IMR-90 (cell line): ENCODE measurements at regions not wholly inside any gene's neighbourhood (a gene's known extent, or its start where the extent isn't known, plus 50 kb on each side); places are given as distances from the start of the nearest gene placed in this dataset.

Experiments
- ATAC-seq: fragments of 200-7000 bp; cut with Tn5 transposase; 2 replicates; pipeline ENCODE4 v1.9.1; 2020; ENCODE audit warnings: low read depth, mild to moderate bottlenecking, moderate library complexity
- BruUV-seq: library from RNA; stranded (reverse); fragments of 400-500 nt; replicated peaks from 2 replicates; lab custom pipeline; 2021; lab: Mats Ljungman, UMichigan
- CTCF ChIA-PET: fragments of 300-600 bp; formaldehyde crosslinking; extraction: SDS; loops from one replicate; lab custom pipeline; 2021; ENCODE audit warnings: antibody characterized with exemption; lab: Yijun Ruan, JAX
- POLR2A ChIA-PET: fragments of 300-600 bp; sonication (Branson Sonifier 250); formaldehyde crosslinking; loops from one replicate; lab custom pipeline; 2022; ENCODE audit warnings: antibody characterized with exemption; ENCODE audit not compliant: unreplicated experiment; lab: Charles Lee
- DNase-seq: peaks from one replicate; pipeline ENCODE4 v3.0.0; 2013
- H2AFZ ChIP-seq: replicated peaks from 2 replicates; pipeline ENCODE3; 2013; ENCODE audit warnings: low read length, mild to moderate bottlenecking; ENCODE audit not compliant: poor library complexity
- H2AK5ac ChIP-seq: 2 replicates; pipeline ENCODE4 v1.6.1; 2013; ENCODE audit warnings: low read depth, low read length, inconsistent platforms
- H2AK9ac ChIP-seq: replicated peaks from 2 replicates; pipeline ENCODE3; 2013; ENCODE audit warnings: mild to moderate bottlenecking, low read depth, low read length, moderate library complexity; ENCODE audit not compliant: poor library complexity
- H2BK120ac ChIP-seq: 2 replicates; pipeline ENCODE4 v1.6.1; 2013; ENCODE audit warnings: low read depth, low read length, inconsistent platforms
- H2BK15ac ChIP-seq: 3 replicates; pipeline ENCODE4 v1.6.1; 2013; ENCODE audit warnings: low read depth, low read length, inconsistent platforms
- H2BK20ac ChIP-seq: 2 replicates; pipeline ENCODE4 v1.6.1; 2013; ENCODE audit warnings: low read depth, mild to moderate bottlenecking, inconsistent platforms, low read length, moderate library complexity
- H2BK5ac ChIP-seq: 2 replicates; pipeline ENCODE4 v1.6.1; 2013; ENCODE audit warnings: mild to moderate bottlenecking, low read depth, low read length, inconsistent platforms; ENCODE audit not compliant: poor library complexity, severe bottlenecking
- H3K14ac ChIP-seq: replicated peaks from 2 replicates; pipeline ENCODE4 v1.6.1; 2013; ENCODE audit warnings: low read depth, low read length, inconsistent platforms
- H3K18ac ChIP-seq: 2 replicates; pipeline ENCODE4 v1.6.1; 2013; ENCODE audit warnings: low read depth, low read length, control low read depth
- H3K23ac ChIP-seq: 2 replicates; pipeline ENCODE4 v1.6.1; 2013; ENCODE audit warnings: low read depth, low read length, inconsistent platforms
- H3K27ac ChIP-seq: 2 replicates; pipeline ENCODE4 v1.5.1; 2013; ENCODE audit warnings: mild to moderate bottlenecking, control low read depth, low read length; ENCODE audit not compliant: insufficient read depth
- H3K27me3 ChIP-seq: 2 replicates; pipeline ENCODE4 v1.6.1; 2013; ENCODE audit warnings: low read length; ENCODE audit not compliant: control insufficient read depth, insufficient read depth
- H3K36me3 ChIP-seq: 2 replicates; pipeline ENCODE4 v1.6.1; 2013; ENCODE audit warnings: low read length, mixed read lengths; ENCODE audit not compliant: control insufficient read depth, insufficient read depth
- H3K4ac ChIP-seq: 2 replicates; pipeline ENCODE4 v1.6.1; 2013; ENCODE audit warnings: low read depth, low read length, inconsistent platforms
- H3K4me1 ChIP-seq: 2 replicates; pipeline ENCODE4 v1.6.1; 2013; ENCODE audit warnings: low read length, mixed read lengths; ENCODE audit not compliant: control insufficient read depth, insufficient read depth
- H3K4me2 ChIP-seq: 2 replicates; pipeline ENCODE4 v1.6.1; 2013; ENCODE audit warnings: low read depth, mild to moderate bottlenecking, control low read depth, low read length, moderate library complexity
- H3K4me3 ChIP-seq: 2 replicates; pipeline ENCODE4 v1.5.1; 2013; ENCODE audit warnings: low read depth, mild to moderate bottlenecking, control low read depth, low read length, moderate library complexity; ENCODE audit not compliant: insufficient read depth
- H3K56ac ChIP-seq: 2 replicates; pipeline ENCODE4 v1.6.1; 2013; ENCODE audit warnings: low read length, inconsistent platforms; ENCODE audit not compliant: insufficient read depth; ENCODE audit errors: extremely low read depth
- H3K79me1 ChIP-seq, 2 experiments: 2 replicates each; pipeline ENCODE4 v1.6.1; 2013; ENCODE audit warnings: low read length in 2 of 2, inconsistent platforms in 1 of 2, low read depth in 1 of 2
- H3K9ac ChIP-seq: 2 replicates; pipeline ENCODE4 v1.6.1; 2013; ENCODE audit warnings: low read depth, low read length, control low read depth
- H3K9me1 ChIP-seq: 2 replicates; pipeline ENCODE4 v1.6.1; 2013; ENCODE audit warnings: low read length, inconsistent platforms; ENCODE audit not compliant: insufficient read depth
- H3K9me3 ChIP-seq: 2 replicates; pipeline ENCODE4 v1.6.1; 2013; ENCODE audit warnings: low read length; ENCODE audit not compliant: control insufficient read depth, insufficient read depth
- H4K20me1 ChIP-seq: 2 replicates; pipeline ENCODE4 v1.6.1; 2013; ENCODE audit warnings: low read length, inconsistent platforms; ENCODE audit not compliant: insufficient read depth
- H4K5ac ChIP-seq: 2 replicates; pipeline ENCODE4 v1.6.1; 2013; ENCODE audit warnings: mild to moderate bottlenecking, low read depth, low read length, control low read depth
- H4K8ac ChIP-seq, 2 experiments: 2 replicates each; pipeline ENCODE4 v1.6.1; 2013; ENCODE audit warnings: low read depth in 2 of 2, low read length in 2 of 2, control low read depth in 1 of 2, inconsistent platforms in 1 of 2
- H4K91ac ChIP-seq: 2 replicates; pipeline ENCODE4 v1.6.1; 2013; ENCODE audit warnings: low read depth, low read length, inconsistent platforms; ENCODE audit not compliant: insufficient read depth
- BHLHE40 ChIP-seq: fragments of 150-350 bp; IDR thresholded peaks from 2 replicates; pipeline ENCODE4 v1.6.1; 2016; ENCODE audit warnings: mild to moderate bottlenecking, low read depth, low read length
- CTCF ChIP-seq: conservative IDR thresholded peaks from 2 replicates; pipeline ENCODE4 v1.5.1; 2012; ENCODE audit warnings: mild to moderate bottlenecking, low read depth, low read length, improper control_type of control experiment
- ELK1 ChIP-seq: fragments of 150-350 bp; IDR thresholded peaks from 2 replicates; pipeline ENCODE4 v1.6.1; 2016; ENCODE audit warnings: low read depth, mild to moderate bottlenecking, low read length, moderate library complexity, borderline replicate concordance
- NFE2L2 ChIP-seq: fragments of 150-350 bp; IDR thresholded peaks from 2 replicates; pipeline ENCODE4 v1.6.1; 2016; ENCODE audit warnings: low read depth, mild to moderate bottlenecking, low read length
- POLR2A ChIP-seq: IDR thresholded peaks from 2 replicates; pipeline ENCODE4 v1.6.1; 2012; ENCODE audit warnings: mild to moderate bottlenecking, low read depth, low read length
- RCOR1 ChIP-seq: IDR thresholded peaks from 2 replicates; pipeline ENCODE4 v1.6.1; 2012; ENCODE audit warnings: mild to moderate bottlenecking, low read length, improper control_type of control experiment; ENCODE audit not compliant: insufficient replicate concordance
- dilution Hi-C: fragments of 300-500 bp; cut with HindIII; formaldehyde crosslinking; loops from one replicate; pipeline ENCODE4 v1.14.3; 2018; ENCODE audit warnings: low sequenced_read_pairs; ENCODE audit not compliant: unreplicated experiment
- in situ Hi-C: fragments of 300-500 bp; cut with MboI; formaldehyde crosslinking; loops from 3 replicates; pipeline ENCODE4 v1.14.3; 2019; ENCODE audit warnings: low sequenced_read_pairs, inconsistent platforms, mixed read lengths
- intact Hi-C: fragments of 100-400 bp; cut with micrococcal nuclease; formaldehyde crosslinking; loops from 2 replicates; pipeline ENCODE4 v1.10.0; 2022

GRCh38 chr5:14066326-14066725 lies 76.8 kb upstream of the TRIO start:
- no peak overlapping the region for H3K4me2 ChIP-seq
- dilution Hi-C loops, result no loop called here
- BruUV-seq, result no TSS peak
- peak overlapping the region; percentile 91 for H3K14ac ChIP-seq
- H3K9ac ChIP-seq, result no peak overlapping the region
- H3K18ac ChIP-seq, result peak overlapping the region; percentile 76; the same call in 1 of the 2 replicates
- H3K79me1 ChIP-seq, result peaks cover 0 to 15% of the 10 kb centered on the region in 2 experiments; a peak in 2 of 4 replicates
- no peak for DNase-seq
- H3K27ac ChIP-seq, result no peak overlapping the region
- ATAC-seq, result no peak
- intact Hi-C loops, result no loop called here
- CTCF ChIA-PET, result interaction anchor here (1.3 kb wide), 1 partner anchor 17 kb away, joined by 4 read pairs; no protein-coding TSS in a partner anchor
- peak overlapping the region; percentile 85 for H3K4ac ChIP-seq
- no peak overlapping the region for H3K56ac ChIP-seq
- H2AK5ac ChIP-seq, result peak overlapping the region; percentile 87
- H2AFZ ChIP-seq, result no peak overlapping the region
- peak overlapping the region; percentile 53; the same call in 1 of the 2 replicates for H3K23ac ChIP-seq
- peak overlapping the region; percentile 95 for H2BK120ac ChIP-seq
- H3K36me3 ChIP-seq, result no peaks in the 10 kb centered on the region
- no peak overlapping the region for H3K4me3 ChIP-seq
- H3K9me1 ChIP-seq, result peaks cover 6% of the 10 kb centered on the region; the same call in 1 of the 2 replicates
- in situ Hi-C loops, result no loop called here
- H4K5ac ChIP-seq, result peak overlapping the region; percentile 36; the same call in 1 of the 2 replicates
- H4K8ac ChIP-seq, result peak overlapping the region; percentile 71 to 76; a peak in 3 of 4 replicates
- peak overlapping the region; percentile 79; the same call in 2 of the 3 replicates for H2BK15ac ChIP-seq
- TF ChIP-seq RCOR1 (no peak), CTCF (no peak), POLR2A (no peak), ELK1 (no peak), NFE2L2 (no peak), BHLHE40 (no peak)
- peak overlapping the region; percentile 91 for H2BK20ac ChIP-seq
- no peaks in the 10 kb centered on the region for H3K27me3 ChIP-seq
- no peaks in the 10 kb centered on the region for H4K20me1 ChIP-seq
- POLR2A ChIA-PET, result no interaction called here
- peaks cover 11% of the 10 kb centered on the region for H3K4me1 ChIP-seq
- no peak overlapping the region for H2AK9ac ChIP-seq
- H2BK5ac ChIP-seq, result peak overlapping the region; percentile 97
- no peaks in the 10 kb centered on the region for H3K9me3 ChIP-seq
- H4K91ac ChIP-seq, result peak overlapping the region; percentile 91
